HG02852 (cell line): ENCODE measurements at regions not wholly inside any gene's neighbourhood (a gene's known extent, or its start where the extent isn't known, plus 50 kb on each side); places are given as distances from the start of the nearest gene placed in this dataset.

ENCODE experiments used
- ATAC-seq: cut with Tn5 transposase; IDR thresholded peaks from one replicate; pipeline ENCODE4 v1.9.1; 2021; ENCODE audit warnings: mild to moderate bottlenecking, moderate library complexity; ENCODE audit not compliant: unreplicated experiment

DNA sequence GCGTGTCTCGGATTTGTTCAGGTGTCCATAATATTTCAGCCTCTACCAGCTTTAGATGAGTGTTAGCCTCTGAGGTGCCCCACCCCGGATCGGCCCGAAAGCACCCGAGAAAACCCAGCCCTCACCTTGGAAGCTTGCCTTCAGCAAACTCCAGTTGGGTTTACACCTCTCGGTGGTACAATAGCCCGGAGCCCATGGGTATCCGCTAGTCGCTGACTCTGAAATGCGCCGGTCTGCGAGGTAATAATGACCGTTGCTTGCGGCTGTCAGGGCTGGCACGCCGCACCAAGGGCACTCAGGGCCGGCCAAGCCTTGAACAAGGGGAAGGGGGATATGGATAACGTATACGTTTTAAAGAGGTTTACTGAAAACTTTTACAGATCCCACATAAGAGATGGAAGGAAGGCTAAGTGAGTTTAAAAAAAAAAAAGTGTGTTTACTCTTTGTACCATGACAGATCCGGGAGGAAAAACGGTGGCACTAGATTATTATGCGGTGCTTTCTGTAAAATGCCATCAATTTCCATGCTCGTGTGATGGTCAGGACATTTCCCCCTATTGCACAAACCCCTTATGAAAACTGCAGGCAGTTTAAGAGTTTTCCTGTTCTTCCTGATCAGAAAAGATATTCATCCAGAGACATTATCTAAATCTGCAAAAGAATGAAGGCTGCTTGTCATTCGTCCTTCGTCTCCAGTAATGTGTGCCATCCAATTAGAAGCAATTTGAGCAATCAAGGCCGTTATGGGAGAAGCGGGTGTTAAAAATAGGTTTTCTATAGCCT is 124.2 kb downstream of the TMEM161B start:
- ATAC-seq = no peak

GRCh38 chr5:88143693-88144218 is 124.9 kb downstream of the TMEM161B start:
- no peak for ATAC-seq

DNA sequence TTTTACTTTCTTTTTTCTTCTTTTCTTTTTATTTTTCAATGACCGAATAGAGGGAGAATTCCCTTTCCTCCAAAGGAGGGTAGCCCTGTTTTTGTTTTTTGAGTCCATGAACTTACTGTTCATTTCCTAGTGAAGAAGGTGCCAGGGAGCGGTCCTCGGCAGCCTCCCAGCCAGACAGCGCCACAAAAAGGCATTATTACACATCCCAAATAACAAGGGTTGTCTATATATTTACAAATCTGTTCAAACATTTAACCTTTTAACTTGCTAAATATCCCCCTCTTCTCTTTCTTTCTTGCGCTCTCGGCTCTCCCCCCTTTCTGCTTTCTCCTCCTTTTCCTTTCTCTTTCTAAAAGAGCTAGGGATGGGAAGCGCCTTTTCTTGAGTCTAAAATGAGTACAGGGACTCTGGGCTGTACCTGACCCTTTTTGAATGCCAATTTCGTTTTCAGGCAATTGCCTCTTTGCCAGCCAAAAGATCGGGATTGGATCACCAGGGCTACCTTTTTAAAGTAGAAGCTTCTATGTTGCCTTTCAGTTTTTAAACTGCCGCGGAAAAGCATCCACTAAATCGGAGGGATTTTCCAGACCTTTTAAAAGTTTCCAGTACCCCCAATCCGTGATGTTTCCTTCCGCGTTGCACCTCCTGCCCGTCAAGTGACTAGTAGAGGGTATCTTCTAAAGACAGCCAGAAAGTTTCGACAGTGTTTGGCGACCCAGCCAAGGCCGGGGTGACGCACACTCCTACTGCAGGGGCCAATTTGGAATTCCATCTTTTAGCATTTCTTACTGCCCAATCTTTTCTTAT is 125.6 kb downstream of the TMEM161B start:
- no peak for ATAC-seq

DNA sequence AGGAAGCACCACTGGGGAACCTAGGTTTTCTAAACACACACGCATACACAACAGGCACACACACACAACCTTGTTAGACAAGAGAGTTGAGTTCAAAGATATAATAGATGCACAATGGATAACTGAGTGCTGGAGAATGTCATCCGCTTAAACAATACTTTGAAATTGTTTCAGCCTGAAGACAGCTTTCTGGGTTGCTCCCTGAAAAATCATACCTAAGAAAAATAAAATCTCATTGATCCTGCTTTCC is 126.1 kb downstream of the TMEM161B start:
- no peak for ATAC-seq

DNA sequence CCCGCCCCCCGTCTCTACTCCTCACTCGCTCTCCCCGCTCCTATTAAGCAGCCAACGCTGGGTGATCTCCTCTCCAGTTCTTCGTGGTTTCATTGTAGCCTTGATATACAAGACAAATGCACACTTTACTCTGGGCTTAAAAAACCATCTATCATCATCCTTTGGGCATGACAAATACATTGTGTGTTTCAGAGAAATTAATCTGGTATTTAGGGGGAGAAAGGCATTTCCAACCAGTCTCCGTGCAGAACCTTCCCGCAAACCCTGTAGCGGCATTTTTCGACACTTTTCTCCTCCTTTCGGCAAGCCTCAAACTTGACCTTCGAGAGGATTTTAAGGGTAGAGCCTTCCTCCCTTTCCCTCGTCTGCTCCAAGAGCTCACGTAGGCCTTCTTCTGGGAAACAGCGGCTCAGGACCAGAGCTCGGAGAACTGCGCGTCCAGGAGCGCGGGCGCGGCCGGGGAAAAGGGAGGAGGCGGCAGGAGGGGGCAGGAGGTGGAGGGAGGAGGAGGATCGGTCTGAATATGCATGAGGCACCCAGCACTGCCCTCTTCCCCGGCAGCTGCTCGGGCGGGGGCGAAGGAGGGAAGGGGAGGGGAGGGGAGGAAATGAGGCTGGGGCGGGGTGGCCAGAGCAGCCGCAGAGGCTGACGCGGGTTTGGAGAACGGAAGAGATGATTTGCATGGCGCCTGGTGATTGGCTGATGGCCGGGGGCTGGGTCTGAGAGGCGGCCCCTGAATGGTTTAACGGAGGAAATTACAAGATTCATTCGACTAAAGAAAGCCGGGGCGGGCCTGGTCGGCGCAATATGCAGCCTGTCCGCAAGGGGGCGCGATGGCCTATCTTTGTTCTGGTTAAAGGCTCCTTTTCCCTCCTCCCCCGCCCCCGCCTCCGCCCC is 127.5 kb downstream of the TMEM161B start:
- peak; percentile 92 for ATAC-seq

DNA sequence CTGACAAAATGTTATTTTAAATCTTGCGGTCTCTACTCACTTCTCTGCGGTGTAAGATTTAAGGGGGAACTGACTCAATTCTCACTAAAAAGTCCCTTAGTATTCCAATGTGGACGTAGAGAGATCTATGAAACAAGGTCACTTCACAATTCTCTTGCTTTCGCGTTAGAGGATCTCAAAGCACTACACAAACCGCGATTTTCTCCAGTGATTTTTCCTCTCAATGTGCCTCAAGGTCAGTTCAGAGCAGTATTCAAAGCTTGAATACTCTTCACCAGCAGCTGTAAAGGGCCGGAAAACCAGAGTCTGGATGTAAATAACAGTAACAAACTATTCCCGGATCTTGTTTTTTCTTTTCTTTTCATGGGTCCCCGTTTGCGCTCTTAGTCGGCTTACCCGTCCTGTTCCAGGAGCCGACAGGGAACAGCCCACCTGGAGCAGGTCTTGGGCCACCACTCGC is 128.2 kb downstream of the TMEM161B start:
- ATAC-seq = no peak

GRCh38 chr5:88130211-88130815 is 138.3 kb downstream of the TMEM161B start:
- ATAC-seq = no peak

DNA sequence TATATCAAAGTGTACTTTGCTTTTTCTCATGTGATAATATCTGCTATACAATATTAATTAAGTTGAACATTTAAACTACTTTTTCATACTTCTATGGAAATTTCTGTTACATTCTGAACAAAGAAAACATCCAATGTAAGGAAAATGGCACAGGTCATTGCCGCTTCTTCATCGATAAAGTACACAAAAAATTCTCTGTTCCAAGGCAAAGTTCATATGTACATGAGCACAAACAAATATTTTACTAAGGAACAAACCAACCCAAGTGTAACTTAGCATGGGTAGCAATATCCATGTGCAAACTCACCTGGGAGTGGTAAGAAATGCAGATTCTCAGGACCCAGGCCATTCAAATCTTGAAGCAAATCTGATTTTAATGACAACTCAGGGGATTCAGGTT is 139.8 kb downstream of the TMEM161B start:
- ATAC-seq = no peak

- no peak for ATAC-seq
Measured at GRCh38 chr5:88119535-88120125, 149.0 kb downstream of the TMEM161B start.

DNA sequence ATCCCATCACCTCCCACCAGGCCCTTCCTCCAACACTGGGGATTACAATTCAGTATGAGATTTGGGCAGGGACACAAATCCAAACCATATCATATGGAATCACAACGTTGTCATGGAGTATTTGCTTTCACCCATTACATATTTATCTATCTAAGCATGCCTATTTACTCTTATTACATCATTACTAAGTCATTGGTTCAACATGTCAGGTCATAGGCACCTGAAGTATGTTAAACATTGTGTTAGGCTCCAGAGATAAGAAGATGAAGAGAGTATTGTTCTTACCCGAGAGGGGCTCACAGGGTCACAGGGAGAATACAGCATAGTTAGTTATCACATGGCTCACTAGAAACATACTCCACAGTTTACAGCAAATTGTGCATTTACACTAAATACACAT is 150.5 kb downstream of the TMEM161B start:
- ATAC-seq = no peak

DNA sequence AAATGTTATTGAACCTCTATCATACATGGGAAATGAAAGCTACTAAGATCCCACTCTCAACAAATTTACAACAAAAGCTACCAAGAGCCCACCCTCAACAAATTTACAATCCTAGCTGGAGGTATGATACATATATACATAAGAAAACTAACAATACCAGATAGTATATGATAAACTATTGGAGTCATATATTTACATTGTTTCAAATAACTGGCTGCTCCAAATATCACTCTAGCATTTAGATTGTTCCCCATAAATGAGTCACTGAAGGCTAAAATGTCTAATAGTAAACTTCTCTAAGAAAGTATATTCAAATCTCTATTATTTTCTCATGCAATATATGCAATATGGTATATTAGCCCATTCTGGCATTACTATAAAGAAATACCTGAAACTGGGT is 151.1 kb downstream of the TMEM161B start:
- ATAC-seq = no peak

DNA sequence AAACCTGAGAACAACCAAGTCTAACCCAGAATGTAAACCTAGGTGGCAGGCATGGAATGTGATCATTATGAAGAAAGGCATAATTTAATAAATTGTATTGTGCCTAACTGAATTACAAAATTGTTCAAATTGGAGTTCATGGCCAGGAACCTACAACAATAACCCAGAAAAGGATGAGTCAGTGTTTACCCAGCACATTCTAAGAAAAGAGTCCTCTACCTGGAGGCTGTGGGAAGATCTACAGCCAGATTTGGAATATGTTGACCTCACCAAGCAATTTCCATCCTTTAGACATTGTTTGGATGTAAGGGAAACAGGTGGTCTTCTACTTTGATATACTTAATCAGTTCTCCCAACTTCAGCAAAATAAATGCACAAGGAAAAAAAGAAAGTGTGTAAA is 152.2 kb downstream of the TMEM161B start:
- no peak for ATAC-seq

DNA sequence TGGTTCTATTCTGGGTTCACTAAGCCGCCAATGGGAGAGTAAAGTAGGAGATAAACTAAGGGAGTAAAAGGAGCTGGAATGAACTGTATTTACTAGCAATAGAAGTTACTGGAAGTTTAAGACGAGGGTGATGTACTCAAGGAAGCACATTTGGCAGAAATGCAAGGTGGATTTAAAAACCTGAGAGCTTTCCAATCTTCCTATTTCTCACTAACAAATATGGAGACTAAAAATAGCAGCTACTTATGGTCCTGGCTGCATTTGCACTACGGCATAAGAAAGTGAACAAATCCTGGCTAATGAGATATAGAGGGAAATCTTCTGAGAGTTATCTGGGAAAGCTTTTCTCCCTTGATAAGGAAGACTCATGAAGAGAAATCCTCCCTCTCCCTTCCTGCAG is 153.4 kb downstream of the TMEM161B start:
- no peak for ATAC-seq

- ATAC-seq = no peak
Measured at GRCh38 chr5:88113429-88113828, 155.2 kb downstream of the TMEM161B start.

- ATAC-seq = no peak
Measured at GRCh38 chr5:88109818-88110217, 158.8 kb downstream of the TMEM161B start.

- ATAC-seq = no peak
Measured at GRCh38 chr5:88108490-88109279, 160.0 kb downstream of the TMEM161B start.

- no peak for ATAC-seq
Measured at GRCh38 chr5:88094906-88095496, 173.6 kb downstream of the TMEM161B start.

- no peak for ATAC-seq
Measured at GRCh38 chr5:88094403-88094802, 174.2 kb downstream of the TMEM161B start.

DNA sequence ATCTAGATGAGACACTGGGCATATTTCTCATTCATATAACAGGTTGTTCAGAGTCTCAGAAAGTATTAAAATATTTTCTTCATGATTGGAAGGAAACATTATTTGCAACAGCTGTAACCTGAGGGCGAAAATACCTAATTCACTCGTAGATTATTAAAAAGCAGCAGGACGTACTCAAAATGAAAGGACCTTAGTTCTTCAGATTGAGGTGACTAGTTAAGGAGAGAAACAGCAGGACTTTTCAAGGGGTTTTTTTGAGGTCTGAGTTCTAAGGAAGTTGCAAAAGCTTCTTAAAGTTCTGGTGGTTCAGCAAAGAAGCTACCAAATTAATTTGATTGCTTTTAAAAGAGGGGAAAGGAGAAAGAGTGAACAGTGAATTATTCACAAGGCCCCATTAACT is 174.9 kb downstream of the TMEM161B start:
- ATAC-seq = no peak
